Nephron progenitor cell (in vitro differentiated cells): ENCODE measurements at regions not wholly inside any gene's neighbourhood (a gene's known extent, or its start where the extent isn't known, plus 50 kb on each side); places are given as distances from the start of the nearest gene placed in this dataset.

Experiments
- DNase-seq: peaks from one replicate; pipeline ENCODE4 v3.0.0; 2021
- H3K27ac Mint-ChIP-seq: 2 replicates; pipeline ENCODE4 v1.8.0; 2021; ENCODE audit warnings: mild to moderate bottlenecking, moderate library complexity, mixed read lengths
- H3K27me3 Mint-ChIP-seq: 2 replicates; pipeline ENCODE4 v1.8.0; 2021; ENCODE audit warnings: mild to moderate bottlenecking, low read depth, mixed read lengths; ENCODE audit not compliant: poor library complexity
- H3K36me3 Mint-ChIP-seq: 2 replicates; pipeline ENCODE4 v1.8.0; 2021; ENCODE audit warnings: low read depth, mixed read lengths
- H3K4me1 Mint-ChIP-seq: 2 replicates; pipeline ENCODE4 v1.8.0; 2021; ENCODE audit warnings: mixed read lengths
- H3K4me3 Mint-ChIP-seq: 2 replicates; pipeline ENCODE4 v1.8.0; 2021; ENCODE audit warnings: mild to moderate bottlenecking, moderate library complexity, mixed read lengths
- H3K9me3 Mint-ChIP-seq: 2 replicates; pipeline ENCODE4 v1.8.0; 2021; ENCODE audit warnings: mild to moderate bottlenecking, moderate library complexity, mixed read lengths
- CTCF ChIP-seq: fragments of 200-600 bp; sonication (generic); IDR thresholded peaks from 2 replicates; pipeline ENCODE4 v1.5.0; 2021; ENCODE audit warnings: antibody characterized with exemption

- H3K4me3 Mint-ChIP-seq = no peak overlapping the region
- H3K4me1 Mint-ChIP-seq = no peaks in the 10 kb centered on the region
- no peak overlapping the region for H3K27ac Mint-ChIP-seq
- TF ChIP-seq CTCF = no peak
- H3K36me3 Mint-ChIP-seq = no peaks in the 10 kb centered on the region
- no peaks in the 10 kb centered on the region for H3K27me3 Mint-ChIP-seq
- no peak for DNase-seq
- H3K9me3 Mint-ChIP-seq = no peaks in the 10 kb centered on the region
Measured at GRCh38 chr7:11923376-11923930, 91.5 kb upstream of the THSD7A start.

GRCh38 chr7:11931307-11931706 is 99.3 kb upstream of the THSD7A start:
- Mint-ChIP-seq H3K9me3 (no peaks in the 10 kb centered on the region), H3K4me1 (no peaks in the 10 kb centered on the region), H3K27ac (no peak overlapping the region), H3K4me3 (no peak overlapping the region), H3K36me3 (no peaks in the 10 kb centered on the region), H3K27me3 (no peaks in the 10 kb centered on the region)
- TF ChIP-seq CTCF = no peak
- DNase-seq = no peak

GRCh38 chr7:11934796-11935195 is 102.8 kb upstream of the THSD7A start:
- no peak for TF ChIP-seq CTCF
- Mint-ChIP-seq H3K27ac (no peak overlapping the region), H3K27me3 (no peaks in the 10 kb centered on the region), H3K36me3 (no peaks in the 10 kb centered on the region), H3K9me3 (no peaks in the 10 kb centered on the region), H3K4me1 (no peaks in the 10 kb centered on the region), H3K4me3 (no peak overlapping the region)
- DNase-seq = no peak

- Mint-ChIP-seq H3K9me3 (no peaks in the 10 kb centered on the region), H3K4me3 (no peak overlapping the region), H3K4me1 (no peaks in the 10 kb centered on the region), H3K27me3 (no peaks in the 10 kb centered on the region), H3K36me3 (no peaks in the 10 kb centered on the region), H3K27ac (no peak overlapping the region)
- no peak for DNase-seq
- no peak for TF ChIP-seq CTCF
Measured at GRCh38 chr7:11935905-11936304, 103.9 kb upstream of the THSD7A start.

DNA sequence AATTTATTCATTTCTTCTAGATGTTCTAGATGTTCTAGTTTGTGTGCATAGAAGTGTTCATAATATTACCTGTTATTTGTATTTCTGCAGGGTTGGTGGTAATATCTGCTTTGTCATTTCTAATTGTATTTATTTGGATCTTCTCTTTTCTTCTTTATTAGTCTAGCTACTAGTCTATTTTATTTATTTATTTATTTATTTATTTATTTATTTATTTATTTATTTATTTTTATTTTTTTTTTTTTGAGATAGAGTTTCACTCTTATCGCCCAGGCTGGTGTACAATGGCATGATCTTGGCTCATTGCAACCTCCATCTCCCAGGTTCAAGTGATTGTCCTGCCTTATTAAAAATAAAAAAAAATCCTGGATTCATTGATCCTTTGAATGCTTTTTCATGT is 114.8 kb upstream of the THSD7A start:
- TF ChIP-seq CTCF = no peak
- Mint-ChIP-seq H3K4me1 (no peaks in the 10 kb centered on the region), H3K36me3 (no peaks in the 10 kb centered on the region), H3K9me3 (peaks cover 14% of the 10 kb centered on the region), H3K27me3 (no peaks in the 10 kb centered on the region), H3K4me3 (no peak overlapping the region), H3K27ac (no peak overlapping the region)
- no peak for DNase-seq

- no peak for DNase-seq
- no peak overlapping the region for H3K27ac Mint-ChIP-seq
- H3K9me3 Mint-ChIP-seq = peaks cover 8% of the 10 kb centered on the region
- H3K27me3 Mint-ChIP-seq = no peaks in the 10 kb centered on the region
- H3K36me3 Mint-ChIP-seq = no peaks in the 10 kb centered on the region
- H3K4me1 Mint-ChIP-seq = no peaks in the 10 kb centered on the region
- H3K4me3 Mint-ChIP-seq = no peak overlapping the region
- TF ChIP-seq CTCF = no peak
Measured at GRCh38 chr7:11950281-11950680, 118.3 kb upstream of the THSD7A start.
